GM19463 (cell line): ENCODE measurements at regions not wholly inside any gene's neighbourhood (a gene's known extent, or its start where the extent isn't known, plus 50 kb on each side); places are given as distances from the start of the nearest gene placed in this dataset.

Experiments
- ATAC-seq: cut with Tn5 transposase; IDR thresholded peaks from one replicate; pipeline ENCODE4 v1.9.1; 2021; ENCODE audit warnings: mild to moderate bottlenecking, moderate library complexity; ENCODE audit not compliant: unreplicated experiment

DNA sequence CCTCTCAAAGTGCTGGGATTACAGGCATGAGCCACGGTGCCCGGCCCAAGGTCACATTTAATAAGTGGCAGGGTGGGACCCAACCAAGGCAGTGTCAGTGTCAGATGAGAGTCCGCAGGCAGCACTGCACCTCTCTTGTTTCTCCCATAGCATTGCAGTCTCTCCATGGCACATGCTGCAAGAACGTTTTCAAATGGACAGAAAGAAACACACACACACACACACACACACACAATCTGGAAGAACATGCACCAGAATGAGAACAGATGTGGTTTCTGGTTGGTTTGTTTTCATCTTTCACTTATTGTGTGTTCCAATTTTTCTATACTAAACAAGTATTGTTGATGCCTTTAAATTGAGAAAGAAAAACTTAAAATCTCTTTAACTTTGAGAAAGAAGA is 126.5 kb downstream of the SYF2 start:
- no peak for ATAC-seq

GRCh38 chr1:25104932-25105561 is 127.3 kb downstream of the SYF2 start:
- no peak for ATAC-seq

- no peak for ATAC-seq
These were observed 129.0 kb downstream of the SYF2 start for GRCh38 chr1:25103164-25103795.

GRCh38 chr1:25100151-25100833 is 132.0 kb downstream of the SYF2 start:
- no peak for ATAC-seq

DNA sequence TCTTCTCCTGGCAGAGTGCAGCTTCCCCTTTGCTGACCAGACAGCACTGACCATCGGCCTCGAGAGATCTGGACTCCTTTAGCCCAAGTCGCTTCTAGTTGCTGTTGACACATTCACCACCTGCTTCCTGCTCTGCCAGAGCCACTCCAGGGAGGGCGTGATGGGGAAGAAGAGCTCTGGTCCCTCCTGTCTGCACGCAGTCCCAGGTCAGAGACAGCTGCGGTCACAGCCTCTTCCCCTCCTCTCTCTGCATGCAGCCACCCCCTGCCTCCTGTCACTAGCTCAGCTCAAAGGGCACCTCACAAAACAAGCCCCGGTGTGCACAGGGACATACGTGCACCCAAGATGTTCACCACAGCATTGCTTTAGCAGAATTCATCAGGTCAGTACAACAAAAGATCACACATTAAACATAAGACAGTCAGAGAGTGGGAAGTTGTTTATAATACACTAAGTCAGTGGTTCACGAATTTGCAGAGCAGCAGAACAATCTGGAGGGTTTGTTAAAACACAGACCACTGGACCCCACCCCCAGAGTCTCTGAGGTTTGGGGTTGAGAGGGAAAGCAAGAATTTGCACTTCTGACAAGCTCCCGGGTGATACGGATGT is 132.9 kb downstream of the SYF2 start:
- no peak for ATAC-seq

GRCh38 chr1:25098717-25099116 is 133.6 kb downstream of the SYF2 start:
- no peak for ATAC-seq

DNA sequence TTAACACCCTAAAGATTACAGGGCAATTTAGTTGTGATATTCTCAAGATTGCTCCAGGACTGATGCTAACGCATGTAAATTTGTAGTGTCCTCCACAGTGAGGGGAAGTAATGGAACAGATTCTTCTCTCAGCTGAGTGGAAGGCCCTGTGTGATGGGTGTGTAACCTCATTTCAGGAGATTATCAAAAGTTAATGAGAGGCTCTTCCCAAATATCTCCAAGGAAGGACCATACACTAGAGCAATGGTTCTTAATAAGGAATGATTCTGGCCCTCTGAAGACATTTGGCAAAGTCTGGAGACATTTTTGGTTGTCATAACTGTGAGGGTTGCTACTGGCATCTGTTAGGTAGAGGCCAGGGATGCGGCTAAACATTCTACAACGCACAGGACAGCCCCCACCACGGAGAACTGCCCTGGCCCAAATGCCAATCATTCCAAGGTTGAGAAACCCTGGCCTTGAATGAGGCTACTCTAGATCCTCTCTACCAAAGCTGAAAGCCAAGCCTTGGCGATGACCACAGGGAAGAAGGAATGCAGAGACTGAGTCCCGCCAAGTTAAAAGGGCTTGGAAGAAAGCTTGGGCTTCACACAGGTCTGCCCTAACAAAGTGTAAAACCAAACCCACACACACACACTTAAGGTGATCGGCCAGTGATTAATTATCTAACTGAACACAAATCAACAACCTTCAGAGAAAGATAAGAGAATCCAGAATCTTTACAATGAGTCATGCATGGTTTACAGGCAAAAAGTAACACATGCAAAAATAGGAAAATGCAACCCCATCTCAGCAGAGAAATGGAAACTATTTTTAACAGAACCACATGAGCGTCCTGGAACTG is 135.8 kb downstream of the SYF2 start:
- no peak for ATAC-seq

DNA sequence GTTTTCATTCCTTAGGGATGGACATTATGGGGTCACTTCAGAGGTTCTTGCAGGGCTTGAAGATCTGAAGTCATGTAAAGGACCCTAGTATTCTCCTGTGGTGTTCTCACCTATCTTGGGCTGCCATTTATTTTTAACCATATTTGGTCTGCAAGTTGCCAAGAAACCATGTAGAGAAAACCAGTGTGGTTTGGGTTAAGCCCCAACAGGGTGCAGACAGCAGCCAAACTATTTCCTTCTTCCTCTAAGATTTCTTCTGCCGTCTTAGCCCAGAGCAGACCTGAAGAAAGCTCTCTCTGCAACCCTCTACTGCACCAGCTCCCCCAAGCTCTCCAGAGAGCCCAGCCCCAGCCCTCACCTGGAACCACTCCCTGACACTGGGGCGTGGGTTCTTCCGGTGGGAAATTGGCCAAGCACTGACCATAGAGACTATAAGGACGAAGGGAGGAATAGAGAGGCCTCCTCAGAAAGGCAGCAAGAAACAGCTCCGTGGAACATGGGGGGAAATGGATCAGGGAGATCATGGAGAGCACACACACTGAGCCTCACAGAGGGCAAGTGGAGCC is 136.6 kb downstream of the SYF2 start:
- no peak for ATAC-seq

GRCh38 chr1:25094995-25095394 is 137.3 kb downstream of the SYF2 start:
- ATAC-seq = no peak

DNA sequence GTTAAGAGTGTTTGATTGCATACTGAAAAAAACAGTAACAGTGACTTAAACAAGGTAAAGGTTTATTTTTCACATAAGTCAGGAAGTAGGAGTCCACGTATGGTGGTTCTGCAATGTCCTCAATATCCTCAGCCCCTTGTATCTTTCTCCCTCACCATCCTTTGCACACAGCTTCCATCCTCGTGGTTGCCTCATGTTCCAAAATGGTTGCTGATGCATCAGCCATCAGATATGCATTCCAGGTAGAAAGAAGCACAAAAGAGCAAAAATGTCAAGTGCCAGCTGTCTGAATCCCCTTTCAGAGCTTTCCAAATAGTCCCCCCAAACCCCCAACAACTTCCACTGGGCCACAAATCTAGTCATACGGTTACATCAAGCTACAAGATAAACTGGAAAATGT is 138.1 kb downstream of the SYF2 start:
- no peak for ATAC-seq

DNA sequence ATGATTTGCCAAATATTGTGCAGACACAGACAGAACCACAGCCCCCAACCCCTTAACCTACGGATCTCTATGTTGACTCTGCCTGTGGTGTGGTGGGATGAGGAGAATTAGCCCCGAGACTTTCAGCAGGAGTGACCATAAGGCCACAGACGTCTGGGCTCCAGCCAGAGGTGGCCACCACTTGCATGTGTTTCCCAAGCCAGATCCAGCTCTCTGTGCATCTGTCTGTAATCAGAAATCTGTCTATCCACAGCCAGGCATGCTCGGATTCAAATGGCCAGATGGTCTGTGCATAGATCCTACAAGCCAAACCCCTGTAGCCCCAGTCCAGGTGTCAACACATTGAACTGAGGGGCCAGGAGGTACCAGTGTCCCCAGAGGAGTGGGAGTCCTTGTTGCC is 140.6 kb downstream of the SYF2 start:
- ATAC-seq = no peak

DNA sequence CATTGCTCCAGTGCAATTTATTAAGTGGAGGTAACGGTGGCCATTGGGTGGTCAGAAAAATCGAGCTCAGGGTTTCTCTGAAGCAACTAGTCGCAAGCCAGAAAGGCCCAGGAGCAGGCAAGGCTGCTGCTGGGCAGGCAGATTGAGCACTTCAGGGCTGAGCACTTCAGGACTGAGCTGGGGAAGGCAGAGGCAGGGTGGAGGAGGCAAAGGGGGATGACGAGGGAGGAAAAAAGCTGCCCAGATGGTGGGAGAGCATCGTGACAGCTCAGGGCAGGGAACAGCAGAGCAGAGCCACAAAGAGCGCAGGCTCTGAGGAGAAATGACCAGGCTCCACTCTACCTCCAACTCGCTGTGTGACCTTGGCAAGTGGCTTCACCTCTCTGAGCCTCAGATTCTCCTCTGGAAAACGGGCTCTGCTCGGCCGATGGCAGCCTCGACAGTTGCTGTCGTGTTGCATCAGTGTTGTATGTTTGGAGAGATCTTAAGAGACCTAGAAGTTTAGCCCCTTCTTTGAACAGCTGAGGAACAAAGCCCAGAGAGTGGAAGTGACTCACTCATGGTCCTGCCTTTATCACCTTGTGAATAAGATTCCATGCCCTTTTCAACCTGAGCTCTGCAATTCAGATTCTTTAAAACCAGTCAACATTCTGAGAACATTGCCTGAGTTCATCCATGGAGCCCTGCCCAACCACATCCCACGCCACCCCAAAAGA is 141.4 kb downstream of the SYF2 start:
- no peak for ATAC-seq

- no peak for ATAC-seq
These were observed 142.5 kb downstream of the SYF2 start for GRCh38 chr1:25089772-25090171.

DNA sequence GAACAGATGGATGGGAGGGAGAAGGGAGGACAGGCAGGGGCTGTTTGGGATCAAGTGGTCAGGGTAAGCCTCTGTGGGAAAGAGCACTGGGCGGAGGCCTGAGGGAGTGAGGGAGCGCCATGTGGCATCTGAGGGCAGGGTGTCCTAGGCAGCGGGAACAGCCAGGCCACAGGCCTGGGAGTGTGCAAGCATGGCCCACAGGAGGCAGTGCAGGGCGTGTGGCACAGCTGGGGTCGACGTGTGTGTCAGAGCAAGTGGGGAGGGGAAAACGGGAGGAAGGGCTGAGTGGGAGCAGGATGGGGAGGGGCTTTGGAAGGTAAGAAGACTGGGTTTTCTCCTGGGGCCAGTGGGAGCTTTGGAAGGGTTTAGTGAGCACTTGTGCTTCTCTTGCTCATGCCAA is 143.4 kb downstream of the SYF2 start:
- ATAC-seq = no peak

- no peak for ATAC-seq
These were observed 144.1 kb downstream of the SYF2 start for GRCh38 chr1:25088180-25088701.

GRCh38 chr1:25086518-25087079 is 145.7 kb downstream of the SYF2 start:
- ATAC-seq = no peak

DNA sequence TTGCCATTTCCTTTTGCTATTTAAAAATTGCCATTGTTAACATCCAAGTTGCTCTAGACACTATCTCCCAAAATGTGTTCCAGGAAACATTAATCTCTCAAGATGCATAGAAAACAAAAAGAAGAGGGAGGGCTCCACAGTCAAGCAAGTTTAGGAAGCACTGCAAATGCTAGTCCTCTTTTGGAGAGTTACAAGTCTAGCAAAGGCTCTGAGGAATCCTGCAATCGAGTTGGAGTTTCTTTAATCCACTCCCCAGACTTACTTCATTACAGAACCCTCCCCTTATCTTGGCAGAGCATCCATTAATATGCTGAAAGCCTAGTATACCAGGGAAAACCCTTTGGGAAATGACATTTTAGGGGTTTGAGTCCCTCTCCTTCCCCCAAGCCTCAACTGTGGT is 147.9 kb downstream of the SYF2 start:
- no peak for ATAC-seq

GRCh38 chr1:25083481-25084345 is 148.6 kb downstream of the SYF2 start:
- no peak for ATAC-seq

GRCh38 chr1:25082995-25083394 is 149.3 kb downstream of the SYF2 start:
- no peak for ATAC-seq
